Posterior cingulate gyrus (tissue), 11 donors: ENCODE measurements at regions not wholly inside any gene's neighbourhood (a gene's known extent, or its start where the extent isn't known, plus 50 kb on each side); places are given as distances from the start of the nearest gene placed in this dataset.

Experiments
- DNase-seq, 10 donors: peaks; one replicate each; pipeline versions ENCODE4 v3.0.0 to v3.0.0-alpha.2; 2020 to 2021; ENCODE audit warnings: mixed read lengths in 3 of 10
- intact Hi-C: fragments of 100-400 bp; cut with DNase I; formaldehyde crosslinking; loops from one replicate; pipeline ENCODE4 v1.15.1; 2023

- no peak for DNase-seq
- intact Hi-C loops = no loop called here
Measured at GRCh38 chr14:97369901-97370300, 572.7 kb downstream of the VRK1 start.

GRCh38 chr14:97376310-97376709 lies 579.1 kb downstream of the VRK1 start:
- DNase-seq = no peak
- intact Hi-C loops = no loop called here

GRCh38 chr14:97377550-97377949 lies 580.4 kb downstream of the VRK1 start:
- no peak for DNase-seq
- intact Hi-C loops = no loop called here

GRCh38 chr14:97379091-97379531 lies 581.9 kb downstream of the VRK1 start:
- intact Hi-C loops = no loop called here
- no peak for DNase-seq

- intact Hi-C loops = no loop called here
- no peak for DNase-seq
Measured at GRCh38 chr14:97380539-97380941, 583.4 kb downstream of the VRK1 start.

GRCh38 chr14:97381309-97381708 lies 584.1 kb downstream of the VRK1 start:
- intact Hi-C loops = no loop called here
- DNase-seq = no peak

- DNase-seq = no peak
- intact Hi-C loops = no loop called here
Measured at GRCh38 chr14:97382616-97383226, 585.5 kb downstream of the VRK1 start.

- intact Hi-C loops = no loop called here
- DNase-seq = no peak
Measured at GRCh38 chr14:97385727-97386126, 588.5 kb downstream of the VRK1 start.

- intact Hi-C loops = no loop called here
- DNase-seq = no peak
Measured at GRCh38 chr14:97387252-97387874, 590.2 kb downstream of the VRK1 start.

- intact Hi-C loops = no loop called here
- DNase-seq = no peak
Measured at GRCh38 chr14:97388408-97388807, 591.2 kb downstream of the VRK1 start.

GRCh38 chr14:97390096-97390724 lies 593.0 kb downstream of the VRK1 start:
- no peak for DNase-seq
- intact Hi-C loops = no loop called here

GRCh38 chr14:97393244-97393643 lies 596.1 kb downstream of the VRK1 start:
- no peak for DNase-seq
- intact Hi-C loops = no loop called here

GRCh38 chr14:97395068-97395467 lies 597.9 kb downstream of the VRK1 start:
- intact Hi-C loops = no loop called here
- no peak for DNase-seq

- intact Hi-C loops = no loop called here
- no peak for DNase-seq
Measured at GRCh38 chr14:97401714-97402113, 604.5 kb downstream of the VRK1 start.

- no peak for DNase-seq
- intact Hi-C loops = no loop called here
Measured at GRCh38 chr14:97402279-97402678, 605.1 kb downstream of the VRK1 start.

GRCh38 chr14:97407701-97408407 lies 610.7 kb downstream of the VRK1 start:
- intact Hi-C loops = no loop called here
- DNase-seq = no peak

- intact Hi-C loops = no loop called here
- DNase-seq = no peak
Measured at GRCh38 chr14:97408503-97408902, 611.3 kb downstream of the VRK1 start.

- DNase-seq = no peak
- intact Hi-C loops = no loop called here
Measured at GRCh38 chr14:97408937-97409815, 612.0 kb downstream of the VRK1 start.

GRCh38 chr14:97410667-97411620 lies 613.8 kb downstream of the VRK1 start:
- intact Hi-C loops = no loop called here
- no peak for DNase-seq
